Sigmoid colon (tissue), 4 donors: ENCODE measurements at regions not wholly inside any gene's neighbourhood (a gene's known extent, or its start where the extent isn't known, plus 50 kb on each side); places are given as distances from the start of the nearest gene placed in this dataset.

Source experiments
- EP300 ChIP-seq, 4 donors: sonication (generic); formaldehyde crosslinking; IDR thresholded peaks; one replicate each; pipeline ENCODE4 v1.6.1; 2017; ENCODE audit warnings: antibody characterized with exemption in 4 of 4
- POLR2A ChIP-seq, 2 donors: fragments of 450-650 bp; IDR thresholded peaks; one replicate each; pipeline ENCODE4 v1.6.1; 2016; ENCODE audit warnings: antibody characterized with exemption in 2 of 2, mild to moderate bottlenecking in 2 of 2, moderate library complexity in 2 of 2
- TF ChIP-seq, protein P1 (sequence below), 4 experiments: fragments of 450-650 bp in 3 of 4; fragments of 200-600 bp in 1 of 4; IDR thresholded peaks; one replicate each; pipeline ENCODE4 v1.5.1; 2016 to 2019; ENCODE audit warnings: antibody characterized with exemption in 4 of 4, mild to moderate bottlenecking in 3 of 4, moderate library complexity in 2 of 4

DNA sequence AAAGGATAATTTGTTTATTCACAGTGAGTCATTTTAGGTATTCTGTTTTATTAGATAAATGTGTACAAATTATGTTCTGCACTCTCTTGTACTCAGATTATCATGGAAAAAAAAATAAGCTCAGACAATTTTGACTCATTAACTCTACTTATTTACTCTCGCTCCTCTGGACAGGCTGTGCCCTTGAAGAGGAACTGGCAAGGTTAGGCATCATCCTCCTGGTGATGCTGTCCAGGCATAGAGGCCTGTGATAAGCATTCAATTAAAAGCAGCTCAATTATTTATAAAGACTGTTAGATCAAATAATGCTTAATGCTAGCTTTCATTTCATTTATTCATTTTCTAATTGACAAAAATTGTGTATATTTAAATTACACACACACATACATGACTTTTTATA lies 518.5 kb downstream of the TENT5A start:
- TF ChIP-seq, protein P1, sequence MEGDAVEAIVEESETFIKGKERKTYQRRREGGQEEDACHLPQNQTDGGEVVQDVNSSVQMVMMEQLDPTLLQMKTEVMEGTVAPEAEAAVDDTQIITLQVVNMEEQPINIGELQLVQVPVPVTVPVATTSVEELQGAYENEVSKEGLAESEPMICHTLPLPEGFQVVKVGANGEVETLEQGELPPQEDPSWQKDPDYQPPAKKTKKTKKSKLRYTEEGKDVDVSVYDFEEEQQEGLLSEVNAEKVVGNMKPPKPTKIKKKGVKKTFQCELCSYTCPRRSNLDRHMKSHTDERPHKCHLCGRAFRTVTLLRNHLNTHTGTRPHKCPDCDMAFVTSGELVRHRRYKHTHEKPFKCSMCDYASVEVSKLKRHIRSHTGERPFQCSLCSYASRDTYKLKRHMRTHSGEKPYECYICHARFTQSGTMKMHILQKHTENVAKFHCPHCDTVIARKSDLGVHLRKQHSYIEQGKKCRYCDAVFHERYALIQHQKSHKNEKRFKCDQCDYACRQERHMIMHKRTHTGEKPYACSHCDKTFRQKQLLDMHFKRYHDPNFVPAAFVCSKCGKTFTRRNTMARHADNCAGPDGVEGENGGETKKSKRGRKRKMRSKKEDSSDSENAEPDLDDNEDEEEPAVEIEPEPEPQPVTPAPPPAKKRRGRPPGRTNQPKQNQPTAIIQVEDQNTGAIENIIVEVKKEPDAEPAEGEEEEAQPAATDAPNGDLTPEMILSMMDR (IDR thresholded peaks at IDR 0.05), result no peak
- TF ChIP-seq POLR2A (IDR thresholded peaks at IDR 0.05), result no peak
- no peak for TF ChIP-seq EP300 (IDR thresholded peaks at IDR 0.05)
